HG03103 (cell line): ENCODE measurements at regions not wholly inside any gene's neighbourhood (a gene's known extent, or its start where the extent isn't known, plus 50 kb on each side); places are given as distances from the start of the nearest gene placed in this dataset.

Experiments
- ATAC-seq: cut with Tn5 transposase; IDR thresholded peaks from one replicate; pipeline ENCODE4 v1.9.1; 2021; ENCODE audit warnings: low read depth; ENCODE audit not compliant: unreplicated experiment

DNA sequence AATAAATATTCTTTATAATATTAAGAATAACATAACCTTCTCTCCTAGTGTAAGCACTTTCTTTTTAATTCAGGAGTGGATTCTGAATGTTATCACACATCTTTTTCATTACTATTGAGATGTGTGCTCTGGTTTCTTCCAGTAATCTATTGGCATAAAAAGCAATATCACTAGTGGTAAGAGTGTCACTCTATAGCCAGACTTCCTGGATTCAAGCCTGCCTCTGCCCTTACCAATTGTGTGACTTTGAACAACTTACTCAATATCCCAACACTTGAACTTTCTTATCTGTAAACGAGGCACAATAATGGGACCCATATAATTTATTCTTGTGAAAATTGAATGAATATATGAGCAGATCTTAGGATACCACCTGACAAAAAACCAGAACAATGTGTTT lies 71.0 kb downstream of the SEM1 start:
- ATAC-seq, result no peak

DNA sequence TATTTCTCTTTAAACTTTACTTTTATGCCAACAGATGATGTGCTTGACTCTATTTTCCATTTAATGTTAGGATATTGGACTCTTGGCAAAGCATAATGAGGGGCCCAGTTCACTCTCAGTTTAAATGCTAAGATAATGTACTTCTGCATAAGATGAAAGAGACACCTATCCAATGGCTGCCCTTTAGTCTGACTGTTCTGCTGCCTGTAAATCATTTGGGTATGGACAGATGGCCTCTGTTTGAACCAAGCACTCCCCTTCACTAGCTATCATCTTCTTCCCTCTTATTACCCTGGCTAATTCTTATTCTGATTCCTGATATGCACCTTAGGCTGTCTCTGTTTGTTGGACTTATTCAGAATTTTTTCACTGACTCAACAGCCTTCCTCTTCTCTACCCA lies 72.1 kb downstream of the SEM1 start:
- ATAC-seq, result no peak

- no peak for ATAC-seq
Measured at GRCh38 chr7:96636979-96637378, 72.7 kb downstream of the SEM1 start.

- ATAC-seq, result no peak
Measured at GRCh38 chr7:96636342-96636860, 73.2 kb downstream of the SEM1 start.

GRCh38 chr7:96629884-96630283 lies 79.8 kb downstream of the SEM1 start:
- no peak for ATAC-seq

DNA sequence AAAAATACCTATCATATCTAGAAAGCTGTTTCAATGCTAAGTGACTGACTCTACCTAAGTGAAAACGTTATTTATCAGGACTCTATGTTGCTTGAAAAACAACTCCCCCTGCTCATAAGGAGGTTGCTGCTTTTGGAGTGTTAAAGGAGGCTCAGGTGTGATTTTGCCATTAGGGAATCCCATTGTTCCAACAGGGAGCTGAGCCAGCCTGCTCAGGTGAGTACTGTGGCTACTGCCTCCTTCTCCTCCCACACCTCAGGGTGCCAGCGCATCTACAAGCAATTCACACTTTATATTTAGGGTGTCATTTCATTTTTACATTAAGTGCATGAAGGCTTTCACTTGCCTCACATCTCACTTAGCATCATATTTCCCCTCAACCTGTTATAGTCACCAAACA lies 84.7 kb downstream of the SEM1 start:
- ATAC-seq, result no peak

- ATAC-seq, result no peak
Measured at GRCh38 chr7:96621932-96622331, 87.7 kb downstream of the SEM1 start.

DNA sequence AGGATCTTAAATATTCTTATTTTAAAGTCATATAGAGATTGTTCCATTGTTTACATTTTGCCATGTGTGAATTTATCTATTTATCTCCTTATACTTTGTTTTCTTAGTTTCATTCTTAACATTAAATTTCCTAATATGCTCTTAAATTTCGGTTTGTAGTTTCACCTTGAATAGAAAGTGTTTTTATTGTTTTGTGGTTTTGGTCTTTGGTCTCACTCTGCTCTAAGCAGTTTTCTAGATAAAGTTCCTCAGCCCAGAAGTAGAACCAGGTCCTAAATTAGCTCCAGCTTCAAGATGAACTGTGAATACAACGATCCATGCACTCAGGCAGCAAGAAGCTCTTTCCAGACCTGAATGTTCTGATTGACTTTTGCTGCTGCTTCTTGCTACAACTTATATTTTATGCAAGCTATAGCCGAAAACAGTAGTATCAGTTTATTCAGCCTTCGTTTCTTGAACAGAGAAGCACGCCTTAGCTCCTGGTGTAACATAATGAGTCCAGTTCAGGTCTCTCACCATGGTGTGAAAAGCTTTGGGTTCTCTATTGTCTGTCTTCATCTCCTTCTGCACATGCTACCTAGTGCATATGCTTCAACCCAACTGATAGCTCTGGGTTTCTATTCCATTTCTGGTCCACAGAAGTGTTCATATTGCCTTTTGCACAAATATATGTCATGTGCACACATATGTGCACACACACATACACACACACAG lies 95.3 kb downstream of the SEM1 start:
- no peak for ATAC-seq

DNA sequence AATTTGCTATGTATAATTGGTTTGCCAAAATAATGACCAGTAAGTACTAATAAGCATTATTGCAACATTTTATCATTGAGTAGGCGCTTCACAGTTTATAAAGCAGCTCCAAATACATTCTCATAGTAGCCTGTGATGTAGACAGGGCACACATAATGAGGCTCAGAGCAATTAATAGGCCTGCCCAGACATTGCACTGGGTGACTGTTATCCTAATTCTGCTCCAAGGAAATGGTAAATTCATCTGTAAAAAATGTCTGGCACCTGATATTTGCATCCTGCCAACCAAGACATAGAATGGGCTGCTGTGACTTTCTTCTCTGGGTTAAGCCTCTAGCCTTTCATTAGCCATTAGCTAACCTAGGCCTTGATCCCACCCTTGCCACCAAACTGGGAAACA lies 97.6 kb downstream of the SEM1 start:
- ATAC-seq, result no peak

GRCh38 chr7:96605045-96605716 lies 104.5 kb downstream of the SEM1 start:
- ATAC-seq, result no peak

DNA sequence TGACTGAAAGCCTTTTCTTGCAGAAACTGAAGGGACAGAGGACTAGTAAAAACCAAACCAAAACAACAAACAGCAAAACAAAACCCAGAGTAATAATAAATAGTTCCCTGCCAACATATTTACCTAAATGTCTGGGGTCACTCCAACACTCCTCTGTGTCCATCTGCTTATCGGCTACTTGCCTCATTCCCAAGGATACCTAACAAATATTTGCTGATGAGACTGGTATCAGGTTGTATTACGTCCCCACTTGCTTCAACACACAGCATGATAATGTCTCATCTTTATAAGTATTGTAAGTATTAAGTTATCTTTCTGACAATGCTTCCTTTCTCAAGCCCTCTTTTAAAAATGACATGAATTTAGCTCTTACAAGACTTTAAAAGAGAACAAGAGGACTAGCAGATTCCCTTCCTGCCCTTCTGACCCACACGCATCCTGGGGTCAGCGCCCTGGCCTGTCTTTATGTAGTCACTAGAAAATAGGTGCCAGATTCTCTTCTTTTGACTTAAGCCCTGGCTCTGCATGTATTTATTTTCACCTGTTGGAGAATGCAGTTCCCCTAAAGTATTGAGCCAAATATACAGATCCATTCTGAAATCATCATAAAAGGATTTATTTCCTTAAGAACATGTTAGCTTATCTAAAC lies 110.2 kb downstream of the SEM1 start:
- ATAC-seq, result no peak

GRCh38 chr7:96598421-96598820 lies 111.2 kb downstream of the SEM1 start:
- no peak for ATAC-seq

DNA sequence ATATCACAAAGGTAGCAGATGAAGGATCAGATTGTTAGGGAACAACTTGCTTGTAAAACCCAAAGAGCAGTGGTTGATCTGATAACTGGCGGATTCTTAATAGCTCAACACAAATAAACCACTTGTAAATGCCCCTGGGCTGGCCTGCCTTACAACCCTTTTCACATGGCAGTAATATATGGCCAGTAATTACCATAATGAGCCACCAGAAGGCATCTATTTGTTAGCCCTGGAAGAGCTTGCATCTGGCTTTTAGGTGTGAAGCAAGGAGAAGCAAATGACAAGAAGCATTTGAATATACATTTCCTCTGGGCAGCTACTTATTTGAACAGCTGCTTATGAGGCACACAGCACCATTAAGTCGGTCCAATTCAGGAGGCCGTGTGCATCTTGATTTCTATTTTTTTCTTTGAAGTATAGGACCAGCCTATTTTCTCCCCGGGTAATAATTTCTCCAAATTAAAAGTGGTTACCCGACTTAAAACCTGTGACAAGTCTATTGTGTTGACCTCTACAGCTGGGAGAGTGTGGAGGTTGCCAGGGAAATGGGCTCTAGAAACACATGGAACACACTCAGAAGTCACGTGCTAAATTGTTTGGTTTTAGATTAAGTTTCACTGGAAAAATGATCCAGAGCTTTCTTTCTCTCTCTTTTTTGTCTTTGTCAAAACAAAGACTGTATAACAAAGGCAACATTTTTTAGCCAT lies 113.4 kb downstream of the SEM1 start:
- ATAC-seq, result no peak

DNA sequence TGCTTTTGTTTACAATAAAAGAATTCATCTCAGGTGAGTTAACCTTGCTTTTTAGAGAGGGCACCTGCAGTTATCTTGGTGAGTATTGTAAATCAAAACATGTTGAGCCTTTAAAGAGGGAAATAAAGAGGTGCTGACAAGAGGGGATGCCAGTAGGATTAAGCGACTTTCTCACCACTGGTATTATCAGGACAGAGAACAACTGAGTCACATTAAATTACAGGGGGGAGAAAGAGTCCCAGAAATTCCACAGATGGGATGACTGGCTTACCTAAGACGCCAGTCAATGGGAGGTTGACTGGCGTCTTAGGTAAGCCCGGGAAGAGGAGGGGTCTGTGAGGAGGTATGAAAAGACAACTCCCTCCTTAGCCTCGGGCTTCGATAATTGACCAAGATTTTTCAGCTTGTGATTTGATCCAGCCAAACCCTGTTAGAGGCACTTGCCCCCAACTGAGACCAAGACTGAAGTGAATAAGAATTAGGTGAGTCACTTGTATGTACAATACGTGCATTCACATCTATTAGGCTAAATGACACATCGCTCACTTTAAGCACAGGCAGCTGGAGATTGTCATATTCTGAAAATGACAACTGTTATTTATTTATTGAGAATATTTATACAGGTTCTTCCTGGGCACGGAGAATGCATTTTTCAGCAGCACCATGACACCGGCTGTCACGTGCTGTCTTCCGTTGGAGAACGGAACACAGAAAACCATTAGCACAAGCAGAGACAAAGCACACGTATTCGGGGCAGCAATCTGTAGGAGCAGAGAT lies 117.6 kb downstream of the SEM1 start:
- ATAC-seq, result no peak

DNA sequence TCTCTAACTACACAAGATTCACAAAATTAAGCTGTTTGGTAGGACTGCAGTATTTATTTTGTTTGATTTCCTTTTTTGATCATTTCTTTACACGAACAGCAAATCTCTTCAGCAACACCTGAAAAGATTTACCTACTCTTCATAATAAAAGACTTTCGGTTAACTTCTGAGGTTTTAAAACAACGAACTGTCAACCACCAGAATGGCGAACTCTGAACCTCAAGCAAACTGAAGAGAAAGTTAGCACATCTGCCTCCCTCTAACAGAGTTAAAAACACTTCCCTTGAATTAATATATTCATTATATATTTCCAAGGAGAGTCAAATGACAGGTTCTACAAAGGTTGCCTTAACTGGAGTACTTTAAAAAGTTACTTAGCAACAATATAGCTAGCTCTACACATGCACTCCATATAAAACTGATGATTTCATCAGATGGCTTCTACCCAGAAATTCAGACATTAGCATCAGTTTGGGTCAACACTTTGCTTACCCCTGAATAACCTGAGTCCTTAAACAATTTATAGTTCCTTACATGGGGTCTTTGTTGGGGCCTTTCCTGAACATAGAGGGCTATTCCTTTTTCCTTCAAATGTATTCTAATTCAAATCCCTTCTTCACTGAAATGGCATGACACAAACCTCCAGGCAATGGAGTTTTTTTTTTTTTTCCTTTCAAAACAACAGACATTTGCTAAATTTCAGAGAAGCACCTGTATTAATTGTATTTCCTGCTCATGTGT lies 118.3 kb downstream of the SEM1 start:
- no peak for ATAC-seq

- ATAC-seq, result no peak
Measured at GRCh38 chr7:96589038-96589437, 120.6 kb downstream of the SEM1 start.

GRCh38 chr7:96579119-96579518 lies 130.5 kb downstream of the SEM1 start:
- no peak for ATAC-seq

DNA sequence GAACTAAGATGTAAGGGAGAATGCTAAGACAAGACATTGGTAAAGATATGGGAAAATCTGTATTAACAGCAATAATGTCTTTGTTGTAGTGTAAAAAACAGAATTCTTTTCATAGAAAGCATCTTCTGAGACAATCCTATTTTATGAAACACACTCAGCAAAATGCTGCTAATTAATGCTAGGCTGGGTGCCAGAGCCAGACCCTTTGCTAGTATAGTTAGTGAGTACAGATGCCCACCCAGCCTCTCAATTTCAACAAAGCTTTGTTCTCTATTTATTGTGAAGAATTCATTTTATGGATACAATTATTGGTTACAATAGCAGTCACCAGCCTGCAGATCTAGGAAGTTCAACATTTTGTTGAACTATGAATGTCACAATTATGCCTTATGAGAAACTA lies 131.0 kb downstream of the SEM1 start:
- ATAC-seq, result no peak

- no peak for ATAC-seq
Measured at GRCh38 chr7:96563409-96563808, 146.2 kb downstream of the SEM1 start.

GRCh38 chr7:96562966-96563365 lies 146.7 kb downstream of the SEM1 start:
- no peak for ATAC-seq
